SK-N-SH treated with all-trans-retinoic acid at 6 μM for 48 hours (cell line): ENCODE measurements at regions not wholly inside any gene's neighbourhood (a gene's known extent, or its start where the extent isn't known, plus 50 kb on each side); places are given as distances from the start of the nearest gene placed in this dataset.

Experiments
- ATAC-seq: fragments of 200-7000 bp; cut with Tn5 transposase; 3 replicates; pipeline ENCODE4 v1.9.1; 2020; ENCODE audit warnings: mild to moderate bottlenecking, moderate library complexity
- ARNTL ChIP-seq: fragments of 450-650 bp; formaldehyde crosslinking; IDR thresholded peaks from 2 replicates; pipeline ENCODE4 v1.5.0; 2020; ENCODE audit warnings: low read depth, mild to moderate bottlenecking, moderate library complexity, borderline replicate concordance
- BACH2 ChIP-seq: fragments of 250-450 bp; sonication (Bioruptor Pico); IDR thresholded peaks from 2 replicates; pipeline ENCODE4 v1.9.0; 2021; ENCODE audit warnings: mild to moderate bottlenecking, borderline replicate concordance
- CSDC2 ChIP-seq: fragments of 250-450 bp; sonication (Bioruptor Pico); IDR thresholded peaks from 2 replicates; pipeline ENCODE4 v1.5.0; 2020; ENCODE audit warnings: mild to moderate bottlenecking, moderate library complexity
- ESRRG ChIP-seq: fragments of 250-450 bp; sonication (Bioruptor Pico); IDR thresholded peaks from 2 replicates; pipeline ENCODE4 v1.6.1; 2021; ENCODE audit warnings: mild to moderate bottlenecking
- GLIS3 ChIP-seq: fragments of 250-450 bp; sonication (Bioruptor Pico); IDR thresholded peaks from 2 replicates; pipeline ENCODE4 v1.5.0; 2020; ENCODE audit warnings: mild to moderate bottlenecking, moderate library complexity
- ISL1 ChIP-seq: fragments of 250-450 bp; sonication (Bioruptor Pico); IDR thresholded peaks from 2 replicates; pipeline ENCODE4 v2.1.2; 2022; ENCODE audit warnings: mild to moderate bottlenecking, moderate library complexity
- POU6F1 ChIP-seq: fragments of 250-450 bp; sonication (Bioruptor Pico); IDR thresholded peaks from 2 replicates; pipeline ENCODE4 v1.8.0; 2021; ENCODE audit warnings: low read depth, mild to moderate bottlenecking, moderate library complexity, borderline replicate concordance
- PPARA ChIP-seq: fragments of 250-450 bp; sonication (Bioruptor Pico); IDR thresholded peaks from 2 replicates; pipeline ENCODE4 v1.5.0; 2020; ENCODE audit warnings: mild to moderate bottlenecking, borderline replicate concordance
- SNAI2 ChIP-seq: fragments of 250-450 bp; sonication (Bioruptor Pico); IDR thresholded peaks from 2 replicates; pipeline ENCODE4 v1.5.0; 2020; ENCODE audit warnings: mild to moderate bottlenecking, moderate library complexity
- TCF4 ChIP-seq: fragments of 250-450 bp; sonication (Bioruptor Pico); IDR thresholded peaks from 2 replicates; pipeline ENCODE4 v1.8.0; 2021; ENCODE audit warnings: mild to moderate bottlenecking, moderate library complexity, borderline replicate concordance
- TOX ChIP-seq: fragments of 250-450 bp; sonication (Bioruptor Pico); IDR thresholded peaks from 2 replicates; pipeline ENCODE4 v1.8.0; 2021; ENCODE audit warnings: mild to moderate bottlenecking, moderate library complexity, borderline replicate concordance
- ZC3H10 ChIP-seq: fragments of 250-450 bp; sonication (Bioruptor Pico); IDR thresholded peaks from 2 replicates; pipeline ENCODE4 v1.5.1; 2021; ENCODE audit warnings: mild to moderate bottlenecking, moderate library complexity
- ZFP3 ChIP-seq: fragments of 250-450 bp; sonication (Bioruptor Pico); IDR thresholded peaks from 2 replicates; pipeline ENCODE4 v1.5.0; 2020; ENCODE audit warnings: mild to moderate bottlenecking, moderate library complexity
- ZNF565 ChIP-seq: fragments of 450-650 bp; formaldehyde crosslinking; conservative IDR thresholded peaks from 2 replicates; pipeline ENCODE4 v1.5.0; 2020; ENCODE audit warnings: low read depth, mild to moderate bottlenecking, moderate library complexity
- ZNF70 ChIP-seq: fragments of 450-650 bp; formaldehyde crosslinking; IDR thresholded peaks from 2 replicates; pipeline ENCODE4 v1.5.0; 2020; ENCODE audit warnings: mild to moderate bottlenecking, moderate library complexity
- ZNF8 ChIP-seq: fragments of 450-650 bp; formaldehyde crosslinking; IDR thresholded peaks from 2 replicates; pipeline ENCODE4 v1.5.0; 2020; ENCODE audit warnings: mild to moderate bottlenecking, moderate library complexity
- TF ChIP-seq, protein P1 (sequence below): fragments of 250-450 bp; sonication (Bioruptor Pico); IDR thresholded peaks from 2 replicates; pipeline ENCODE4 v1.5.1; 2021; ENCODE audit warnings: mild to moderate bottlenecking, moderate library complexity
- TF ChIP-seq, protein P2 (sequence below): fragments of 250-450 bp; sonication (Bioruptor Pico); IDR thresholded peaks from 2 replicates; pipeline ENCODE4 v1.5.0; 2020; ENCODE audit warnings: mild to moderate bottlenecking, moderate library complexity
- TF ChIP-seq, protein P3 (sequence below): fragments of 250-450 bp; sonication (Bioruptor Pico); IDR thresholded peaks from 2 replicates; pipeline ENCODE4 v1.8.0; 2020; ENCODE audit warnings: mild to moderate bottlenecking, moderate library complexity, borderline replicate concordance
- TF ChIP-seq, protein P4 (sequence below): fragments of 250-450 bp; sonication (Bioruptor Pico); IDR thresholded peaks from 2 replicates; pipeline ENCODE4 v1.5.1; 2020; ENCODE audit warnings: low read depth, mild to moderate bottlenecking, moderate library complexity

DNA sequence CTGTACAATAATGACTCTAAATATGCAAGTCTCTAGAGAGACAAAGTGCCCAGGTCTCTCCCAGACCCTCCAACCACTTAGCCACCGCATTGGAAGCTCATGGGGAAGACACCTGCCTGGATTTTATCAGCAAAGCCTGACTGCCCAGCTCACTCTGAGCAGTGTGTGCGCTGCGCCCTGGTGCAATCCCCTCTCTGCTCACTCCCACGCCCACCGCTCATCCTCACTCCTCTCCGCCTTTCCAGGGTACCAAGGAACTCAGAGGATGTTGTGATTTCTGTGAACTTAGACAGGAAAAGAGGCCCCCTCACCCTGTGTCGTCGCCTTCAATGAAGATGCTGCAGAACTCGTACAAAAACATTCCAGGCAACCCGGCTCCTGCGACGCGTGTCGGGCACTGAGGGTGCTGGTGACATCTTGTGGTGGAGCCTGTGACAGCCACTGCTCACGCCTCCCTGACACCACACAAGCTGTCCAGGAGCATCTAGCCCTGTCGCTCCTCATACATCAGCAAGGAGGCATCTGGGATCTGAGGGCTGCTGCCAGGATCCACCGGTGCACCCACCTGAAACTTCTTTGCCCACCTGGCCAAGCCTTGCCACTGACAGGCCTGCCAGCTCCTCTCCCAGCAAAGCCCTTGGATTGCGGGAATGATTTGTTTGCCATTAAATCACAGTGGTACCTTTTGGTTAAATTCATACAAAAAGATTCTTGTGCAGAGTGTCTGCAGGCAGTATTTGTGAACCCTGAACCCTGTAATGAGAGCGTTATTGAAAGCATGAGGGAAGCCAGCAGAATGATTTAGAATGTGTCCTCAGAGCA lies 220.4 kb downstream of the ZNF516 start:
- no peak for ATAC-seq
- no peak for TF ChIP-seq ISL1 (CRISPR knock-in tag)
- TF ChIP-seq ZC3H10 (CRISPR knock-in tag), result no peak
- TF ChIP-seq, protein P1, sequence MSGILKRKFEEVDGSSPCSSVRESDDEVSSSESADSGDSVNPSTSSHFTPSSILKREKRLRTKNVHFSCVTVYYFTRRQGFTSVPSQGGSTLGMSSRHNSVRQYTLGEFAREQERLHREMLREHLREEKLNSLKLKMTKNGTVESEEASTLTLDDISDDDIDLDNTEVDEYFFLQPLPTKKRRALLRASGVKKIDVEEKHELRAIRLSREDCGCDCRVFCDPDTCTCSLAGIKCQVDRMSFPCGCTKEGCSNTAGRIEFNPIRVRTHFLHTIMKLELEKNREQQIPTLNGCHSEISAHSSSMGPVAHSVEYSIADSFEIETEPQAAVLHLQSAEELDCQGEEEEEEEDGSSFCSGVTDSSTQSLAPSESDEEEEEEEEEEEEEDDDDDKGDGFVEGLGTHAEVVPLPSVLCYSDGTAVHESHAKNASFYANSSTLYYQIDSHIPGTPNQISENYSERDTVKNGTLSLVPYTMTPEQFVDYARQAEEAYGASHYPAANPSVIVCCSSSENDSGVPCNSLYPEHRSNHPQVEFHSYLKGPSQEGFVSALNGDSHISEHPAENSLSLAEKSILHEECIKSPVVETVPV, result no peak
- TF ChIP-seq BACH2, result no peak
- no peak for TF ChIP-seq POU6F1 (CRISPR knock-in tag)
- TF ChIP-seq GLIS3 (CRISPR knock-in tag), result no peak
- TF ChIP-seq, protein P2, sequence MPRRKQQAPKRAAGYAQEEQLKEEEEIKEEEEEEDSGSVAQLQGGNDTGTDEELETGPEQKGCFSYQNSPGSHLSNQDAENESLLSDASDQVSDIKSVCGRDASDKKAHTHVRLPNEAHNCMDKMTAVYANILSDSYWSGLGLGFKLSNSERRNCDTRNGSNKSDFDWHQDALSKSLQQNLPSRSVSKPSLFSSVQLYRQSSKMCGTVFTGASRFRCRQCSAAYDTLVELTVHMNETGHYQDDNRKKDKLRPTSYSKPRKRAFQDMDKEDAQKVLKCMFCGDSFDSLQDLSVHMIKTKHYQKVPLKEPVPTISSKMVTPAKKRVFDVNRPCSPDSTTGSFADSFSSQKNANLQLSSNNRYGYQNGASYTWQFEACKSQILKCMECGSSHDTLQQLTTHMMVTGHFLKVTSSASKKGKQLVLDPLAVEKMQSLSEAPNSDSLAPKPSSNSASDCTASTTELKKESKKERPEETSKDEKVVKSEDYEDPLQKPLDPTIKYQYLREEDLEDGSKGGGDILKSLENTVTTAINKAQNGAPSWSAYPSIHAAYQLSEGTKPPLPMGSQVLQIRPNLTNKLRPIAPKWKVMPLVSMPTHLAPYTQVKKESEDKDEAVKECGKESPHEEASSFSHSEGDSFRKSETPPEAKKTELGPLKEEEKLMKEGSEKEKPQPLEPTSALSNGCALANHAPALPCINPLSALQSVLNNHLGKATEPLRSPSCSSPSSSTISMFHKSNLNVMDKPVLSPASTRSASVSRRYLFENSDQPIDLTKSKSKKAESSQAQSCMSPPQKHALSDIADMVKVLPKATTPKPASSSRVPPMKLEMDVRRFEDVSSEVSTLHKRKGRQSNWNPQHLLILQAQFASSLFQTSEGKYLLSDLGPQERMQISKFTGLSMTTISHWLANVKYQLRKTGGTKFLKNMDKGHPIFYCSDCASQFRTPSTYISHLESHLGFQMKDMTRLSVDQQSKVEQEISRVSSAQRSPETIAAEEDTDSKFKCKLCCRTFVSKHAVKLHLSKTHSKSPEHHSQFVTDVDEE (CRISPR knock-in tag), result no peak
- TF ChIP-seq ARNTL, result no peak
- no peak for TF ChIP-seq ZNF565 (CRISPR knock-in tag)
- TF ChIP-seq, protein P3, sequence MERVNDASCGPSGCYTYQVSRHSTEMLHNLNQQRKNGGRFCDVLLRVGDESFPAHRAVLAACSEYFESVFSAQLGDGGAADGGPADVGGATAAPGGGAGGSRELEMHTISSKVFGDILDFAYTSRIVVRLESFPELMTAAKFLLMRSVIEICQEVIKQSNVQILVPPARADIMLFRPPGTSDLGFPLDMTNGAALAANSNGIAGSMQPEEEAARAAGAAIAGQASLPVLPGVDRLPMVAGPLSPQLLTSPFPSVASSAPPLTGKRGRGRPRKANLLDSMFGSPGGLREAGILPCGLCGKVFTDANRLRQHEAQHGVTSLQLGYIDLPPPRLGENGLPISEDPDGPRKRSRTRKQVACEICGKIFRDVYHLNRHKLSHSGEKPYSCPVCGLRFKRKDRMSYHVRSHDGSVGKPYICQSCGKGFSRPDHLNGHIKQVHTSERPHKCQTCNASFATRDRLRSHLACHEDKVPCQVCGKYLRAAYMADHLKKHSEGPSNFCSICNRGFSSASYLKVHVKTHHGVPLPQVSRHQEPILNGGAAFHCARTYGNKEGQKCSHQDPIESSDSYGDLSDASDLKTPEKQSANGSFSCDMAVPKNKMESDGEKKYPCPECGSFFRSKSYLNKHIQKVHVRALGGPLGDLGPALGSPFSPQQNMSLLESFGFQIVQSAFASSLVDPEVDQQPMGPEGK (CRISPR knock-in tag), result no peak
- TF ChIP-seq ESRRG (CRISPR knock-in tag), result no peak
- no peak for TF ChIP-seq PPARA (CRISPR knock-in tag)
- no peak for TF ChIP-seq TOX (CRISPR knock-in tag)
- TF ChIP-seq, protein P4, sequence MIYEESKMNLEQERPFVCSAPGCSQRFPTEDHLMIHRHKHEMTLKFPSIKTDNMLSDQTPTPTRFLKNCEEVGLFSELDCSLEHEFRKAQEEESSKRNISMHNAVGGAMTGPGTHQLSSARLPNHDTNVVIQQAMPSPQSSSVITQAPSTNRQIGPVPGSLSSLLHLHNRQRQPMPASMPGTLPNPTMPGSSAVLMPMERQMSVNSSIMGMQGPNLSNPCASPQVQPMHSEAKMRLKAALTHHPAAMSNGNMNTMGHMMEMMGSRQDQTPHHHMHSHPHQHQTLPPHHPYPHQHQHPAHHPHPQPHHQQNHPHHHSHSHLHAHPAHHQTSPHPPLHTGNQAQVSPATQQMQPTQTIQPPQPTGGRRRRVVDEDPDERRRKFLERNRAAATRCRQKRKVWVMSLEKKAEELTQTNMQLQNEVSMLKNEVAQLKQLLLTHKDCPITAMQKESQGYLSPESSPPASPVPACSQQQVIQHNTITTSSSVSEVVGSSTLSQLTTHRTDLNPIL (CRISPR knock-in tag), result no peak
- TF ChIP-seq ZNF8, result no peak
- TF ChIP-seq ZNF70 (CRISPR knock-in tag), result no peak
- TF ChIP-seq TCF4, result no peak
- no peak for TF ChIP-seq SNAI2 (CRISPR knock-in tag)
- TF ChIP-seq CSDC2 (CRISPR knock-in tag), result no peak
- TF ChIP-seq ZFP3, result no peak
- TF ChIP-seq, all 23 proteins: peak for 0

DNA sequence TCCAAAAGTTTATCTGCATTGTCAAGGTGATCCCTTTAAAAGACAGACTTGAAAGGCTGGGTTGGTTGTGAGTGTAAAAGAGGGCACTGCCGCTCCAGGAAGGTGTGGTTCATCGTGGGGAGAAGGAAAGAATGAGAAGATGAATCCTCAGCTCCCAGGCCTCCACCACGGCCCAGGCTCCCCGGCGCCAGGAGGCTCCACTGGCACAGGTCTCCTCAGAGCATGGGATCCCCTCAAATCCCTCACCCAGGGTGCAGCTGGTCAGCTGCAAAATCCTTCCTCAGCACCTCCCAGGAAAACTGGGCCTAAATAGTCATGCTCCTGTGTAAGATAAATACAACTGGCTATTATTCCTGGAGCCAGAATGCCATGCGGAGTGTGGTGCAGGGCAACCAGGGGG lies 221.1 kb downstream of the ZNF516 start:
- TF ChIP-seq TOX (CRISPR knock-in tag) (no peak), BACH2 (no peak), ZNF565 (CRISPR knock-in tag) (no peak)
- TF ChIP-seq, protein P2 (CRISPR knock-in tag), result no peak
- TF ChIP-seq, protein P4 (CRISPR knock-in tag), result no peak
- TF ChIP-seq, all 23 proteins: peak for 0
- no peak for ATAC-seq
